HepG2 (cell line): ENCODE measurements at regions not wholly inside any gene's neighbourhood (a gene's known extent, or its start where the extent isn't known, plus 50 kb on each side); places are given as distances from the start of the nearest gene placed in this dataset.

ENCODE experiments used
- ATAC-seq: fragments of 200-7000 bp; cut with Tn5 transposase; 3 replicates; pipeline ENCODE4 v1.9.1; 2020; ENCODE audit warnings: mild to moderate bottlenecking, moderate library complexity
- BruUV-seq: library from RNA; stranded (reverse); fragments of 400-500 nt; replicated peaks from 2 replicates; lab custom pipeline; 2021; lab: Mats Ljungman, UMichigan
- CTCF ChIA-PET: fragments of 300-600 bp; formaldehyde crosslinking; extraction: SDS; loops from one replicate; lab custom pipeline; 2021; ENCODE audit warnings: low total read pairs, inconsistent platforms, low intra/inter-chr PET ratio; lab: Yijun Ruan, JAX
- POLR2A ChIA-PET: fragments of 350-600 bp; sonication (Branson Sonifier 250); formaldehyde crosslinking; loops from one replicate; lab custom pipeline; 2020; ENCODE audit warnings: antibody characterized with exemption, inconsistent platforms; lab: Yijun Ruan, JAX
- DNase-seq: peaks from one replicate; pipeline ENCODE4 v3.0.0-alpha.2; 2015; ENCODE audit warnings: low spot score
- FAIRE-seq: peaks from 3 replicates; lab custom pipeline; 2011; peaks lifted over from hg19 to GRCh38; lab: Jason Lieb, UNC
- H2AFZ ChIP-seq: one replicate; pipeline ENCODE4 v1.6.1; 2011; ENCODE audit warnings: low read length, inconsistent platforms
- H3K27ac ChIP-seq: fragments of 300-600 bp; 3 replicates; pipeline ENCODE4 v1.8.0; 2011; ENCODE audit warnings: mixed run types, mild to moderate bottlenecking, mixed read lengths, low read length, inconsistent platforms; ENCODE audit not compliant: insufficient read depth; ENCODE audit errors: extremely low read length
- H3K27me3 ChIP-seq, 2 experiments: fragments of 200-600 bp in 1 of 2; 2 replicates in 1 of 2; 3 replicates in 1 of 2; pipeline versions ENCODE4 v1.6.0 to v1.8.0; 2011; ENCODE audit warnings: low read length in 2 of 2, mild to moderate bottlenecking in 2 of 2, moderate library complexity in 2 of 2, inconsistent platforms in 1 of 2; ENCODE audit not compliant: insufficient read depth in 2 of 2, control insufficient read depth in 1 of 2
- H3K36me3 ChIP-seq, 2 experiments: fragments of 200-600 bp in 1 of 2; replicated peaks in 1 of 2; 2 replicates in 1 of 2; 3 replicates in 1 of 2; pipeline versions ENCODE4 v1.5.1 to v1.8.0; 2011; ENCODE audit warnings: low read length in 2 of 2, inconsistent platforms in 1 of 2; ENCODE audit not compliant: insufficient read depth in 2 of 2, control insufficient read depth in 1 of 2
- H3K4me1 ChIP-seq: 2 replicates; pipeline ENCODE4 v1.5.1; 2012; ENCODE audit warnings: low read length, inconsistent platforms; ENCODE audit not compliant: insufficient read depth
- H3K4me2 ChIP-seq: 2 replicates; pipeline ENCODE4 v1.6.0; 2011; ENCODE audit warnings: low read depth, low read length, inconsistent platforms
- H3K4me3 ChIP-seq, 3 experiments: fragments of 200-600 bp in 1 of 3; sonication (generic), shearing (Covaris generic) in 1 of 3; replicated peaks in 1 of 3; 2 replicates each; pipeline ENCODE4 v1.5.1; 2011 to 2016; ENCODE audit warnings: low read length in 3 of 3, inconsistent platforms in 2 of 3, low read depth in 2 of 3, mild to moderate bottlenecking in 2 of 3, control low read depth in 1 of 3, mixed read lengths in 1 of 3; ENCODE audit not compliant: insufficient read depth in 1 of 3
- H3K79me2 ChIP-seq: one replicate; pipeline ENCODE4 v1.6.1; 2011; ENCODE audit warnings: low read length, inconsistent platforms; ENCODE audit not compliant: insufficient read depth
- H3K9ac ChIP-seq: 2 replicates; pipeline ENCODE4 v1.6.0; 2011; ENCODE audit warnings: mild to moderate bottlenecking, low read depth, low read length, inconsistent platforms; ENCODE audit not compliant: insufficient read depth
- H3K9me3 ChIP-seq: 2 replicates; pipeline ENCODE4 v1.5.1; 2012; ENCODE audit warnings: mild to moderate bottlenecking, low read length
- H4K20me1 ChIP-seq: 2 replicates; pipeline ENCODE4 v1.6.0; 2011; ENCODE audit warnings: inconsistent platforms, mild to moderate bottlenecking, low read length, moderate library complexity; ENCODE audit not compliant: insufficient read depth
- HOXD1 ChIP-seq: sonication (generic); formaldehyde crosslinking; IDR thresholded peaks from 2 replicates; pipeline ENCODE4 v1.5.0; 2020; ENCODE audit warnings: missing genetic modification reagents
- PHF21A ChIP-seq: sonication (generic); formaldehyde crosslinking; IDR thresholded peaks from 2 replicates; pipeline ENCODE4 v1.5.0; 2020; ENCODE audit warnings: mild to moderate bottlenecking, missing genetic modification reagents
- PLSCR1 ChIP-seq: sonication (generic); formaldehyde crosslinking; IDR thresholded peaks from 2 replicates; pipeline ENCODE4 v1.5.0; 2020; ENCODE audit warnings: missing genetic modification reagents, mild to moderate bottlenecking, borderline replicate concordance
- PREB ChIP-seq: sonication (generic); formaldehyde crosslinking; IDR thresholded peaks from 2 replicates; pipeline ENCODE4 v1.4.0; 2020; ENCODE audit warnings: missing genetic modification reagents
- WGBS: methylation state at CpG from one replicate; pipeline ENCODE4 v1.1.6; 2017; ENCODE audit warnings: low lambda C conversion rate; 5-methylcytosine and 5-hydroxymethylcytosine counted together
- in situ Hi-C: cut with HindIII; loops from 2 replicates; pipeline ENCODE4 v1.10.0; 2017; ENCODE audit warnings: low pct_unique_long_range_greater_than_20kb; ENCODE audit not compliant: extremely low pct_ligation_motif_present
- intact Hi-C: fragments of 100-400 bp; cut with micrococcal nuclease; formaldehyde crosslinking; loops from one replicate; pipeline ENCODE4 v1.10.0; 2022; ENCODE audit not compliant: unreplicated experiment
- TF ChIP-seq, protein P1 (sequence below): IDR thresholded peaks from 2 replicates; pipeline ENCODE4 v1.6.1; 2016; ENCODE audit warnings: low read depth, borderline replicate concordance

DNA sequence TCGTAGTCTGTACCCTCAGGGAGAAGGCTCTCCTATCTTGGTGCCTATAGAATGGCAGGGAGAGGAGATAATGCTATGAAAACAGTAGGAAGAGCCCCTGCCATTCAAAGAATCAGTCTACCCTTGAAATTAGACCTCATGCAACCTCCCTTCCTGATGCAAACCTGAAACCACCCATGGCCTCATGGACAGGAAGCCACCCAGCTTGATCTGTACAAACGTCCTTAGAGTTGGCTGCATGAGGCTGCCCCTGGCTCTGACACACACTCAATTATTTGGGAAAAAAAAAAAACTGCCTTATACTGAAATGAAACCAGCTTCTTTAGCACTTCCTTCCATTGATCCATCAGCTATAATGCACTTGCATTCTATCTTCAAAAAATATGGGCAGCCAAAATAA, 116.6 kb upstream of the BCL2L14 start (continued):
- TF ChIP-seq PLSCR1 (no peak), PREB (CRISPR knock-in tag) (no peak)

DNA sequence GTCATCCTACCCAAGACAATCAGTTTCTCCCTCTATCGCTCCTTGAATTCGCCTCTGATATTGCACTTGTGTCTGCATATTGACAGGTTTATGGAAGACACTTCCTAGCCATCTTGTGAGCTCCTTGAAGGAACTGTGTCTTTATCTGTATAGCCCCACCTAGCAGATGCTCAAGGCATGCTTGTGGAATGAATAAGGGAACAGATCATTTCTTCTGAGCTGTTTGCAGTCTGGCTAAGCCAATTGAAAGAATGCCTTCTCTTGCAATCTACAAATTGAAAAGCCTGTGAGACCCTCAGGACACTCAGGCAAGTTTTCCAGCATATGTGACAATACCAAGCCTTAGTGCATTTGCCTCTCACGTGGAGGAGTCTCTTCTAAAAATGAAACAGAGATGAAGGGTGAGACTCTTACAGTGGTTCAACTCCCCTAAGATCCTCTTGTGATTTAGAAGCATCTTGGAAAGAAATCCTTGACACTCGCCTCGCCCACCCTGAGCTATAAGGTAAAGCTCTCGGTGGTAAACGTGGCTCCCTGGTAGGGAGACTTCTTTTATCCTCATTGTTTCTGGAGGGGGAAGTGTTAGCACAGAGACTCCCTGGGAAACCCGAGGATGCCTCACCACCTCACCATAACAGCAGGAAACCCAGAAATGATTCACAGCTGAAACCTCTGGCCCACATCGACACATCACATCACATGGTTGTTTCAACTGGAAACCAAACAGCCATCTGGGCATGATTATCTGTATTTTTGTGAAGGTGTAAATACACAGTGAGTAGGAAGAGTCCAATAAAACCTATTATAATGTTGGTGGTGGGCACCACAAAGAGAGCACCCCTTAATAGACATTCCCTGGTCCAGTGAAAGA, 112.3 kb upstream of the BCL2L14 start:
- ATAC-seq (peak; percentile 32; the same call in 2 of the 3 replicates), DNase-seq (peak; percentile 8), FAIRE-seq (no peak)
- peaks cover 3 to 17% of the 10 kb centered on the region in 2 experiments; a peak in 2 of 5 replicates for H3K27me3 ChIP-seq
- peak overlapping the region; percentile 37 for H3K4me2 ChIP-seq
- H3K9me3 ChIP-seq = no peaks in the 10 kb centered on the region
- H3K27ac ChIP-seq = no peak overlapping the region
- TF ChIP-seq PHF21A (CRISPR knock-in tag) (0 out of 2 replicates have a peak, but pooled peaks have one; percentile 6), HOXD1 (CRISPR knock-in tag) (no peak)
- TF ChIP-seq, protein P1, sequence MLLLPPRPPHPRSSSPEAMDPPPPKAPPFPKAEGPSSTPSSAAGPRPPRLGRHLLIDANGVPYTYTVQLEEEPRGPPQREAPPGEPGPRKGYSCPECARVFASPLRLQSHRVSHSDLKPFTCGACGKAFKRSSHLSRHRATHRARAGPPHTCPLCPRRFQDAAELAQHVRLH = no peak
- no TSS peak for BruUV-seq
- H2AFZ ChIP-seq = no peak overlapping the region
- intact Hi-C loops = no loop called here
- H3K4me3 ChIP-seq = no peak overlapping the region
- 26% methylated on average over 9 of the region's 9 CpGs for WGBS
- no peak overlapping the region for H3K9ac ChIP-seq
- in situ Hi-C loops = no loop called here
- no peaks in the 10 kb centered on the region for H3K36me3 ChIP-seq
- H3K4me1 ChIP-seq = peaks cover 23% of the 10 kb centered on the region
- H4K20me1 ChIP-seq = no peaks in the 10 kb centered on the region
- H3K79me2 ChIP-seq = no peaks in the 10 kb centered on the region
- ChIA-PET POLR2A (no interaction called here), CTCF (no interaction called here)
